ENCODE measurements at regions not wholly inside any gene's neighbourhood (a gene's known extent, or its start where the extent isn't known, plus 50 kb on each side); places are given as distances from the start of the nearest gene placed in this dataset.
A peak's percentile ranks its signal among the peaks of the same experiment; 100 is the strongest.
"Not testable (repeated sequence)": the region's sequence is repeated elsewhere in the genome, so short reads cannot be mapped to it uniquely, and the experiment has no call there.

GRCh38 chr2:145745387-145745721, 1225.4 kb upstream of the ZEB2 start:
- FAIRE-seq; DNase-seq (ENCODE audit: insufficient read length, low spot score): not testable (repeated sequence)

GRCh38 chr2:145744541-145745386, 1224.8 kb upstream of the ZEB2 start:
- no peak for FAIRE-seq
- DNase-seq (ENCODE audit: insufficient read length, low spot score) = no peak

GRCh38 chr2:145743011-145743410, 1223.1 kb upstream of the ZEB2 start:
- DNase-seq (ENCODE audit: insufficient read length, low spot score) (no peak), FAIRE-seq (no peak)

GRCh38 chr2:145741636-145742035, 1221.7 kb upstream of the ZEB2 start:
- FAIRE-seq (no peak), DNase-seq (ENCODE audit: insufficient read length, low spot score) (no peak)

GRCh38 chr2:145741181-145741580, 1221.3 kb upstream of the ZEB2 start:
- FAIRE-seq = no peak
- no peak for DNase-seq (ENCODE audit: insufficient read length, low spot score)

- DNase-seq (ENCODE audit: insufficient read length, low spot score) (no peak), FAIRE-seq (no peak)
Observed at GRCh38 chr2:145740302-145740701, 1220.4 kb upstream of the ZEB2 start.

GRCh38 chr2:145739681-145740080, 1219.8 kb upstream of the ZEB2 start:
- no peak for FAIRE-seq
- DNase-seq (ENCODE audit: insufficient read length, low spot score) = no peak

- no peak for FAIRE-seq
- no peak for DNase-seq (ENCODE audit: insufficient read length, low spot score)
Observed at GRCh38 chr2:145736871-145737270, 1217.0 kb upstream of the ZEB2 start.

GRCh38 chr2:145731467-145731866, 1211.5 kb upstream of the ZEB2 start:
- DNase-seq (ENCODE audit: insufficient read length, low spot score) (no peak), FAIRE-seq (no peak)

- no peak for DNase-seq (ENCODE audit: insufficient read length, low spot score)
- FAIRE-seq = peak; percentile 49
Observed at GRCh38 chr2:145729993-145730770, 1210.3 kb upstream of the ZEB2 start.

- FAIRE-seq (no peak), DNase-seq (ENCODE audit: insufficient read length, low spot score) (no peak)
Observed at GRCh38 chr2:145729481-145729880, 1209.6 kb upstream of the ZEB2 start.

- DNase-seq (ENCODE audit: insufficient read length, low spot score) = no peak
- FAIRE-seq = no peak
Observed at GRCh38 chr2:145728511-145728910, 1208.6 kb upstream of the ZEB2 start.

- no peak for FAIRE-seq
- no peak for DNase-seq (ENCODE audit: insufficient read length, low spot score)
Observed at GRCh38 chr2:145725876-145726275, 1206.0 kb upstream of the ZEB2 start.

GRCh38 chr2:145724311-145724898, 1204.5 kb upstream of the ZEB2 start:
- DNase-seq (ENCODE audit: insufficient read length, low spot score) (no peak), FAIRE-seq (no peak)

GRCh38 chr2:145723872-145724271, 1204.0 kb upstream of the ZEB2 start:
- no peak for FAIRE-seq

GRCh38 chr2:145721681-145722080, 1201.8 kb upstream of the ZEB2 start:
- DNase-seq (ENCODE audit: insufficient read length, low spot score) (no peak), FAIRE-seq (no peak)

More at GRCh38 chr2:145723872-145724271, 1204.0 kb upstream of the ZEB2 start:
- DNase-seq (ENCODE audit: insufficient read length, low spot score) = no peak

- no peak for FAIRE-seq
- DNase-seq (ENCODE audit: insufficient read length, low spot score) = no peak
Observed at GRCh38 chr2:145715601-145716000, 1195.7 kb upstream of the ZEB2 start.

GRCh38 chr2:145710303-145710702, 1190.4 kb upstream of the ZEB2 start:
- DNase-seq (ENCODE audit: insufficient read length, low spot score) (no peak), FAIRE-seq (no peak)

GRCh38 chr2:145702305-145702704, 1182.4 kb upstream of the ZEB2 start:
- FAIRE-seq = no peak
- DNase-seq (ENCODE audit: insufficient read length, low spot score) = no peak

GRCh38 chr2:145692971-145693478, 1173.1 kb upstream of the ZEB2 start:
- FAIRE-seq = peak; percentile 31

GRCh38 chr2:145691659-145692058, 1171.7 kb upstream of the ZEB2 start:
- DNase-seq (ENCODE audit: insufficient read length, low spot score) = no peak
- FAIRE-seq = no peak

More at GRCh38 chr2:145692971-145693478, 1173.1 kb upstream of the ZEB2 start:
- DNase-seq (ENCODE audit: insufficient read length, low spot score) = peak; percentile 0

Measured in GM19239 (cell line).